ENCODE measurements at regions not wholly inside any gene's neighbourhood (a gene's known extent, or its start where the extent isn't known, plus 50 kb on each side); places are given as distances from the start of the nearest gene placed in this dataset.

DNA sequence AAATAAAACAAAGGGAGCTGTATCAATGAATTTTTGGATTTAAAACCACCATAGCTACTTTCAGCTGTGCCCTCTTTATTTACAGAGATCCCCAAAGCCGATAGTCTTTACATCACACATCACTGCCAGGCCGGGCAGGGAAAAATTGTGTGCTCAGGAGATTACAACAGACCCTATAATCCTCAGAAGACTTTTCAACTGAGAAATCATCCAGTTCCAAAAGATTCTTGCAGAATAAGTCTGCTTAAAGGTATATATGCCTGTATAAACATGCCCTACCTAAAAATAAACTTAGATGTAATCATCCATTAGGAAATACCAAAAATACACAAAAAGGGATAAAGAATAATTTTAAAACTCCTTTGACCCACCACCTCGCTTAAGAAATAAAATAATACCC is 70.1 kb upstream of the MAP1LC3B2 start:
- no peak for DNase-seq (ENCODE audit: low spot score)

DNA sequence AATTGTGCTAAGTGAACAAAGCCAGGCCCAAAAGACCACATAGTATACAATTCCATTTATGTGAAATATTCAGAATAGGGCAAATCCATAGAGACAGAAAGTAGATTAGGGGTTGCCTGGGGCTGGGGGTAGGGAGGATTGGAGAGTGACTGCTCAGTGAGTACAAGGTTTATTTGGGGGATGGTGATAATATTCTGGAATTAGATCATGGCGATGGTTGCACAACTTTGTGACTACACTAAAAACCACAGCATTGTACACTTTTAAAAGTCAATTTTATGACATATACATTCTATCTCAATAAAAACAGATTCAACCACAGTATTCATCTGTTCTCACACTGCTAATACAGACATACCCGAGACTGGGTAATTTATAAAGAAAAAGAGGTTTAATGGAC is 68.7 kb upstream of the MAP1LC3B2 start:
- no peak for DNase-seq (ENCODE audit: low spot score)

DNA sequence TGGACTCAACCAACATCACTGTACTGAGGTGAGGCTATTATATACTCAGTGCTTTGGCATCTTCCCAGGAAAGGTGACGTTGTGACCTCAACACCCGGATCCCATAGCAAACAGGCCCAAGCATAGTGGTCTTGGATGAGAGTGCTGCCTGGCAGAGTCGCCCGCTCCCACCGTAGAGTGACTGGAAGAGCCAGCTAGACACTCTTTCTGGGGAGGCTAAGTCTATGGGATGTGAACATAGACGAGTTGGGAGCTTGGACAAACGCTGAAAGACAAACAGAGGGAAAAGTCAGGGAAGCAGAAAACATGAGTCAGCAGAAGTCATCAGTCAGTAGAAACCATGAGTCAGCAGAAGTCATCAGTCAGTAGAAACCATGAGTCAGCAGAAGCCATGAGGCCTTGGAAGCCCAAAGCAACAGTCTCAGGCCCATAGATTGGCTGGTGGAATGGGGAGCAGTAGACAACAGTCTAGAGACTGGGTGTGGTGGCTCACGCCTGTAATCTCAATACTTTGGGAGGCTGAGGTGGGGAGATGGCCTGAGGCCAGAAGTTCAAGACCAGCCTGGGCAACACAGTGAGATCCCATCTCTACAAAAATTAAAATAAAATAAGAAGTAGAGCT is 66.4 kb upstream of the MAP1LC3B2 start:
- DNase-seq (ENCODE audit: low spot score): peak; percentile 30

DNA sequence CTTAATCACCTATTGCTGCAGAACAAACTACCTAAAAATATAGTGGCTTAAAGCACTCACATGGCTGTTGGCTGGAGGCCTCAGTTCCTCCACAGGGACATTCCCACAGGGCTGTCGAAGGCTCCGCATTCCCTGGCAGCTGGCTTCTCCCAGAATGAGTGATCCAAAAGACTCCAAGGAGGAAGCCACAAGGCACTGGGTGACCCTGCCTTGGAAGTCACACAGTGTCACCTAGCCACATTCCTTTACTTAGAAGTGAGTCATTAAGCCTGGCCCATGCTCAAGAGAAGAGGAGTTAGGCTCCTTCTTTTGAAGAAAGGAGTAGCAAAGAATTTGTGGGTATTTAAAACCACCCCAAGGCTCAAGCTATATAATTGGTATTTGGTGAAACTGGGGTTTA is 63.9 kb upstream of the MAP1LC3B2 start:
- DNase-seq (ENCODE audit: low spot score): no peak

DNA sequence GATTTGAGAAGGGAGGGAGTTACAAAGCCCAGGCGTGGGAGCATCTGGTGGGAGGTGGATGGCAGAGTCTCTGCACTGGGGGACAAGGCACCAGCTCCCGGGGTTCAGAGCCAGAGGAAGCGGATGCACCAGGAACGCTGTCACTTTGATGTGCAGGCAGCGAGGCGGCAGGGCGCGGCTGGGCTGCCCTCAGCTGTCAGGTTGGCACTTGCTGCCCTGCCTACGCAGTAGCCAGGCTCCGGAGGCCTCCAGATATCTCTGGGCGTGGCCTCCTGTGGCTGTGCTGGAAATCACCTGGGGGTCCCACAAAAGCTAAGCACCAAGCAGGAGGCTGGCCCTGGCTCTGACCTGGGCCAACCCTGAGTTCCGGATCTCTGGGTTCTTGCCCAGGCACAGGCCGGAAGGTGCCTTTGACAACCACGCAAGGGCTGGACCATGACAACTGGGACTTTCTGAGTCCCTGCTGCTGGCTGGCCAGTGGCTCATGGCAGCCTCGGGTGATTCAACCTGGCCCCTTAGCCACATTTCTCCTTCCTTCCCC is 62.1 kb upstream of the MAP1LC3B2 start:
- no peak for DNase-seq (ENCODE audit: low spot score)

DNA sequence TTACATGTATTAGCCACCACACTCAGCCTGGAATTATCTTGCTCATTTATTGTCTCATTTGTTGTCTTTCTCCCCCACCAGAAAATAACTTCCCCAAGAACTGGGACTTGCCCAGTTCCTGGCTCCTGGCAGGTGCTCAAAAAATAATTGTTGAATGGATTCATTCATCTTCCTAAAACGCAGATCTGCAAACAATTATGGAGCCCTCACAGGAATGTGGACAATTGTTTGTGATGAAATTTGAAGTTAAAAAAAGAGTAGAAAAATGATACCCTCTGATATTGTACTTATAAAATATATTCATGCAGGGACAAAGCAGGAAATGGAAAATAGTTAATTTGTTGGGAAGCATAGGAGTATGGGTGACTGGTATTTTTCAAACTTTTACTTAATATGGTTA is 60.7 kb upstream of the MAP1LC3B2 start:
- DNase-seq (ENCODE audit: low spot score): no peak

DNA sequence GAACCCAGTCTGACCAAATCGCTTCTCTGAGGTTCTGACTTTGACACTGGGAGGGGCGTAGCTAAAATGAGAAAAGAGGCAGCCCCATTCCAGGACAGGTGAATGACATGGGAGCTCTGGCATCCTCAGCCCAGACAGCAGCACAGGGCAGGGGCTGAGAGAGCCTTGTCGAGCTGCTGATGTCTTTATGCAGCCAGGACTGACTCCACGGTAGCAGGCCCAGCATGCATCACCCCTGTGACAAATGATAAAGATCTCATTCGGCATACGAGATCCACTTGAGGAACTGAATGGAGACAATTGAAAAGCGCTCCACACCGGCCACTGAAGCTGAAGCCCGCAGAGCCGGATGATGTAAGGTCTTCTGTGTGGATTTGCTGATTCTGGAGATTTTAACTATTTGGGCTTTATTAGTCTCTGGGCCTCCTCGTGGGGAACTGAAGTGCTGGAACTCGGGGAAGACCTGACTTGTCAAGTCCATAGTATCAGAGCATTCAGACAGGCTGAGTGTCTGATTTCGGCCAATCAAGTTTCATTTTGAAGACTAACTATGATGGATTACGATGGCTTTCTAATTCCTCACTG is 56.9 kb upstream of the MAP1LC3B2 start:
- no peak for DNase-seq (ENCODE audit: low spot score)

DNA sequence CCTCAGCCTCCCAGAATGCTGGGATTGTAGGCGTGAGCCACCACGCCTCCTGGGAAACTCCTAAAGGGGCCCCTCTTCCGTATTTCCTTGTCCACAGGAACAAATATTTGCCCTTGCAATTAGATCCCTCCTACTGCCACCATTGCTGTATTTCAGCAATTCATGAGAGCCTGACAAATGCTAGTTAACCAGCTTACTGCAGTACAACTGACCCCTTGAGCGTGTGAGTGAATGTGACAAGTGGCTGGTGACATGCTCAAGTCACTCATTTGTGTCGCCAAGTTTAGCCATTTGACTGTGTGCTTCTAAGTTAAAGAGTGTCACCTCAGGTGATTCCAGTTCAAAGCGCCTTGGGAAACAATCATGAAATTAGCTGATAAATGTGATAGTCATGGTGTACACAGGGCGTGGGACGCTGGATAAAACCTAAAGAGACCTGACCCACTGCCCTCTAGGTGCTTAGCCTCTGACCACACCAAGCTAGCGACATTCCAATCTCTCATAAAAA is 56.1 kb upstream of the MAP1LC3B2 start:
- DNase-seq (ENCODE audit: low spot score): peak; percentile 68

DNA sequence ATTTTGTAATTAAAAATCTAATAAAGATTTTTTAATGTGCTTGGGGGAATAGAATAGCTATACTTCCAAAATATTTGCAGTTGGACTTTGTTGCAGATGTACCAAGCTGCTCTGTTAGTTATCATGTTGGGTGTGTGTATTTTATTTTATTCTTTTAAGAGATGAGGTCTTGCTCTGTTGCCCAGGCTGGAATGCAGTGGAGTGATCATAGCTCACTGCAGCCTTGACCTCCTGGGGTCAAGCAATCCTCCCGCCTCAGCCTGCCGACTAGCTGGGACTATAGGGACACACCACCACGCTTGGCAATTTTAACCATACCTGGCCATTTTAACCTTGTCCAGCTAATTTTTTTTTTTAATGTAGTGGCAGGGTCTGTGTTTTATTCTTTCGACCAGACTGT is 54.7 kb upstream of the MAP1LC3B2 start:
- no peak for DNase-seq (ENCODE audit: low spot score)

DNA sequence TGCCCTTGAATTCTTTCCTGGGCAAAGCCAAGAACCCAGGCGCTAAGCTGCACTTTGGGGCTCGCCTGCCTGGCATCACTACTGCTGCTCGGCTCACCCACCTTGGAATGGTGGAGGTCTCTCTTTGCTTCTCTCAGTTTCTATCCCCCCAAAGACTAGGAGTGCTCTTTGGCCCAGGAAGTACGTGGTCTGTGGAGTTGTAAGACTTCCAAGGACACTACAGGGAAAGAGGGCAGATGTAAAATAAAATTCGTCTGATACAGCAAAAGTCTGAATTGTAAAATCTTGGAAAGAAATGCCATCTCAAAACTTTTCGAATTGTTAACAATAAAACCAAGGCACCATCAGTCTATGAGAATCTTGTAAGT is 52.5 kb upstream of the MAP1LC3B2 start:
- DNase-seq (ENCODE audit: low spot score): no peak

DNA sequence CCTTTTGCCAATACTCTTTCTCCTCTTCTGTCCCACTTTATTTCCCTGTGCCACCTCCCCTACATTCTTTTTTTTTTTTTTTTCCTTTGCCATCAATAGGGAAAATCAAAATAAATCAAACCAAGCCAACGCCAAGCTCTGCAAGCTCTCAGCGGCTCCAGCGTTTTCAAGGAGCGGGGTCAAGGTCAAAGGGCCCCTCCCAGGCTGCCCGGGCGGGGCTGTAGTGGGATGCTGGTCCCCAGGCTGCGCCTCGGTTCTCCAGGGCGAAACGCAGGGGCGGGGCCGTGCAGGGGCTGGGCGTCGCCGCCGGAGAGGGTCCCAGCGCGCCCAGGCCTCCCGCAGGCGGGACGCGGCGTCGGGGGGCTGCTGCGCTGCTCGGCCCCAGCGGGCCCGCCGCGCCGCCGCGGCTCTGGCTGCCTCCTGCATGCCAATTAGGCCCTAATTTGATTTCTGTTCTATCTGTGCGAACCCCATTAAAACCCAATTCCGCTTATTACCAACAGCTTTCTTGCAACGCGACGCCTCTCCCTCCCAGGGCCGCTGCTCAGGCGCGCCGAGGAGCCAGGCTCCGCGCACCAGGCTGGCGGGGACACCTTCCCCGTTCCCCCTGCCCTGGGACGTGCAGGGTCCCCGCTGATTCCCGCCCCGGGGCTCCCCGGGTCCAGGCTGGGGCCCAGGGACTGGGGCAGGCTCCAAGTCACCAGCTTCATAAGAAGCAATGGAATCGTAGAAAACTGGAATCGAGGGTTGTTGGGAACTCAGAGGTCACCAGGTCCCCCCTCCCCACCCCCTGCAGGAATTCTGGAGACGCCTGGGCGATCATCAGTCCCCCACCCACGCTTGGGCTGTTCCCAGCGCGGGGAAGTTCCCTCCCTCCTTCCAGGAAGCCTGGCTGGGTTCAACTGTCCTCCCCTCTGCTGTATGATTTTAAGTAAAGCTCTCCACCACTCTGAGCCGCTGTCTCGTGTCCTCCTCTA is 50.7 kb upstream of the MAP1LC3B2 start:
- peak; percentile 46 for DNase-seq (ENCODE audit: low spot score)
